ENCODE measurements at regions not wholly inside any gene's neighbourhood (a gene's known extent, or its start where the extent isn't known, plus 50 kb on each side); places are given as distances from the start of the nearest gene placed in this dataset.

DNA sequence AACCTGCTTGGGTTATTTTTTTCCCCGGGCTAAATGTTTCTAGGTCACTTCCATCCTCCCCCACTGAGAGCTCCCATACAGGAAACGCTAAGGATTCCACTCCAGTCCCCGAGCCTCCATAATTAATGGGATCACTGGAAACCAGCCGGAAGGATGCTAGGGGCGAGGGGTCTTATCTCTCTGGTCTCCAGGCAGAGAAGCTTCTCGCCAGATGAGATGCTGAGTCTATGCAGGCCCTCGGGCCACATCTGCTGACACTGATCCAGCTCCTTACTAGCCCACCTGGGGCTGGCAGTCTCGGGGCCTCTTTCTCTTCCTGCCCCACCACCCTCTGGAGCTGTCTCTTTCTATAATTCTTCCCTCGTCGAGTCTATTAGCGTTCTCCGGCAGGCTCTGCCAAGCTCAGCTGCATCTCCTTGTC lies 125.9 kb upstream of the SYT13 start:
- Histone ChIP-seq H3K4me1 (no peaks in the 10 kb centered on the region), H3K27me3 (peaks cover 59% of the 10 kb centered on the region), H3K27ac (no peak overlapping the region), H3K36me3 (no peaks in the 10 kb centered on the region), H3K9me3 (no peaks in the 10 kb centered on the region), H3K4me3 (no peak overlapping the region)
- TF ChIP-seq EP300 (IDR thresholded peaks at IDR 0.05): no peak
- TF ChIP-seq POLR2AphosphoS5 (IDR thresholded peaks at IDR 0.05): no peak
- TF ChIP-seq POLR2A (IDR thresholded peaks at IDR 0.05): no peak
- TF ChIP-seq, protein P1, sequence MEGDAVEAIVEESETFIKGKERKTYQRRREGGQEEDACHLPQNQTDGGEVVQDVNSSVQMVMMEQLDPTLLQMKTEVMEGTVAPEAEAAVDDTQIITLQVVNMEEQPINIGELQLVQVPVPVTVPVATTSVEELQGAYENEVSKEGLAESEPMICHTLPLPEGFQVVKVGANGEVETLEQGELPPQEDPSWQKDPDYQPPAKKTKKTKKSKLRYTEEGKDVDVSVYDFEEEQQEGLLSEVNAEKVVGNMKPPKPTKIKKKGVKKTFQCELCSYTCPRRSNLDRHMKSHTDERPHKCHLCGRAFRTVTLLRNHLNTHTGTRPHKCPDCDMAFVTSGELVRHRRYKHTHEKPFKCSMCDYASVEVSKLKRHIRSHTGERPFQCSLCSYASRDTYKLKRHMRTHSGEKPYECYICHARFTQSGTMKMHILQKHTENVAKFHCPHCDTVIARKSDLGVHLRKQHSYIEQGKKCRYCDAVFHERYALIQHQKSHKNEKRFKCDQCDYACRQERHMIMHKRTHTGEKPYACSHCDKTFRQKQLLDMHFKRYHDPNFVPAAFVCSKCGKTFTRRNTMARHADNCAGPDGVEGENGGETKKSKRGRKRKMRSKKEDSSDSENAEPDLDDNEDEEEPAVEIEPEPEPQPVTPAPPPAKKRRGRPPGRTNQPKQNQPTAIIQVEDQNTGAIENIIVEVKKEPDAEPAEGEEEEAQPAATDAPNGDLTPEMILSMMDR (IDR thresholded peaks at IDR 0.05): no peak
- no peak for ATAC-seq
- 31 to 33% methylated on average over 5 to 12 of the region's 12 CpGs for WGBS, 2 donors (ENCODE audit: low coverage in 1 of 2)

DNA sequence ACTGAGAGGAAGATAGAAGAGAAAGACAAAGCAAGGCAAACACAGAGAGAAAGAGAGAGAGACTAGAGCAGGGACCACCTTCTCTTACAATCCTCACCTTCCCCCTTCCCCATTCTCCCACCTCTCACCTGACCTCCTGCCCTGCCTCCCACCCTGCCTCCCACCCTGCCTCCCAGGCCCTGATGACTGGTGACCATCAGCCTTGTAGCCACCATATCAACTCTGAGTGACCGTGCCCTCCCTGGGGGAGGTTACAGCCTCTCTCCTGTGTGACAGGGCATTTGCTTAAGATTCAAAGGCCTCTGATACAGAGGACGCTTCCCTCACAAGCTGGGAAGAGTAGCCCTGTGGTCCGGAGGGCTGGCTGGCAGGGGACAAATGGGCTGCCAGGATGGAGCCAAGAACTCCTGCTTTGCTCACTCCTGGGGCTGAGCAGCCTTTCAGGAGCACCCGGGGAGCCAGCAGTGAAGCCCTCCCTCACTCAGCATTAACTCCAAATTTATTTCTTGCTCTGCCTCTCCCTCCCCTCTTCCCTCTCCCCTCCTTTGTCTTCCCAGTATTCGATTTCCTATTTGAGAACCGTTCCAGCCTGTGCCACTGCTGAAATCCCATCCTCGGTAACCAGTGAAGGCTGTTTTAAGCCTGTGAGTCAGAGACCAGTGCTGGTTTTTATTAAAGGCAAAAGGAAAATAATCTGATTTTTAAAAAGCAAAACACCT lies 125.2 kb upstream of the SYT13 start:
- WGBS, 2 donors (ENCODE audit: low coverage in 1 of 2): 8 to 10% methylated on average over 4 to 5 of the region's 7 CpGs
- H3K27ac ChIP-seq: no peak overlapping the region
- H3K36me3 ChIP-seq: no peaks in the 10 kb centered on the region
- TF ChIP-seq POLR2AphosphoS5 (IDR thresholded peaks at IDR 0.05) (no peak), POLR2A (IDR thresholded peaks at IDR 0.05) (no peak), EP300 (IDR thresholded peaks at IDR 0.05) (no peak)
- TF ChIP-seq, protein P1 (IDR thresholded peaks at IDR 0.05): no peak
- no peaks in the 10 kb centered on the region for H3K4me1 ChIP-seq
- H3K4me3 ChIP-seq: no peak overlapping the region
- H3K27me3 ChIP-seq: peaks cover 65% of the 10 kb centered on the region
- H3K9me3 ChIP-seq: no peaks in the 10 kb centered on the region
- ATAC-seq: no peak

DNA sequence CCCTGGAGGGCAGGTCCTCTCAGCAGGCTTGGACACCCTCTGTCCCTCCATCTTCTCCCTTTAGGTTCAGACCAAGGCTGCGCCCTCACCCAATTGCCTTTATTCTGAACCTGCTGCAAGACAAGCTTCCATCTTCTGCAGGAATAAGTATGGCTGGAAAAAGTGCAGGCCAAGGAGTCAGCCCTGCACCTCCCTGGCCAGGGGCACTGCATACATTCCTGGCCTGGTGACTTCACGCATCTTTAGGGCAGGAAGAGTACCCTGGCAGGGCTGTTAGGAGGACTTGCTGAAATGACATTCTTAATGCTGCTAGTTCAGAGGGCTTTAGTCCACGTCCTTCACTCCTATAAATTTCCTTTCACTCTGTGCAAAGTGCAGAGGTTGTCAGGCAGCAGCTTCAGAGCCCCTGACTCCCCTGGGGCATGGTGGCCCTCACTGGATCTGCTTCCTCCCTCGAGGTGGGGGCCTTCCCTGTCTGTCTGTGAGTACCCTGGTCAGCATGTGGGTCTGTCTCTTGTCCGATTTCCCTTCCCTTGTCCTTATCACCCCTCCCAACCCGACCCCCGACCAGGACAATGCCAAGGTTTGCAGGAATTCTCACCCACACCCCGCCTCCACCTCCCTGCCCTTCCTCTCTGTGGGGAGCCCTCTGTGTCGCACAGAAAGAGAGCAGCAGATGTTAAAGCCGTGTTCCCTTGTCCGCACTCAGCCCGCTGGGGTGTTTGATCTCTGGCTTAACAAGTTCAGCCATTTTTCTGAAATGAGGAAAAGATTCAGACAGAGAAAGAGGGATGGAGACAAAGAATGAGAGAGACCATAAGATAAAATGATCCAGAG lies 124.5 kb upstream of the SYT13 start:
- H3K4me3 ChIP-seq: no peak overlapping the region
- ATAC-seq: no peak
- H3K4me1 ChIP-seq: no peaks in the 10 kb centered on the region
- H3K36me3 ChIP-seq: no peaks in the 10 kb centered on the region
- WGBS, 2 donors (ENCODE audit: low coverage in 1 of 2): 39 to 100% methylated on average over 1 to 6 of the region's 12 CpGs
- TF ChIP-seq, protein P1 (IDR thresholded peaks at IDR 0.05): no peak
- TF ChIP-seq POLR2AphosphoS5 (IDR thresholded peaks at IDR 0.05): no peak
- TF ChIP-seq POLR2A (IDR thresholded peaks at IDR 0.05): no peak
- TF ChIP-seq EP300 (IDR thresholded peaks at IDR 0.05): no peak
- H3K27me3 ChIP-seq: peaks cover 72% of the 10 kb centered on the region
- no peaks in the 10 kb centered on the region for H3K9me3 ChIP-seq
- no peak overlapping the region for H3K27ac ChIP-seq

DNA sequence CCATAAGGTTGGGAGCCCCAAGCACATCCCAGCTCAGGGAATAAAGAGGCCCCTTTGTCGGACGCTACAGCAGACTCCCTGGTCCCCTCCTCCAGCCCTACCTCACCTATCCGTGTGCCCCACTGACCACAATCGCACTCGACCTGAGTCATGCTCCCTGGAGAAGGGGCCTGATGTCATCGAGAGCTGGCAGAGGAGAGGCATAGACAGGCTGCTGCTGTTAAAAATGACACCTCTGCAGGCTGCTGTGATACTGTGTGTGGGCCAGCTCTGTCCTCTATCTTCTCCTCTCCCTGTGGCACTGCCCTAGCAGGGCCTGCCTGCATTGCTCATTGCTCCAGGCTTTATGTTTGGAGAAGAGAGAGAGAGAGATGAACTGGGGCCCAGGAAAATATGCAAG lies 123.4 kb upstream of the SYT13 start:
- TF ChIP-seq POLR2A (IDR thresholded peaks at IDR 0.05) (no peak), POLR2AphosphoS5 (IDR thresholded peaks at IDR 0.05) (no peak), EP300 (IDR thresholded peaks at IDR 0.05) (no peak)
- TF ChIP-seq, protein P1 (IDR thresholded peaks at IDR 0.05): no peak
- Histone ChIP-seq H3K9me3 (no peaks in the 10 kb centered on the region), H3K4me1 (no peaks in the 10 kb centered on the region), H3K36me3 (no peaks in the 10 kb centered on the region), H3K4me3 (no peak overlapping the region), H3K27me3 (peaks cover 80% of the 10 kb centered on the region), H3K27ac (no peak overlapping the region)
- no CpG with 5 or more reads among the region's 6 CpGs for WGBS, 2 donors (ENCODE audit: low coverage in 1 of 2)
- ATAC-seq: no peak

Data from gastroesophageal sphincter (tissue), 4 donors.